ENCODE measurements at regions not wholly inside any gene's neighbourhood (a gene's known extent, or its start where the extent isn't known, plus 50 kb on each side); places are given as distances from the start of the nearest gene placed in this dataset.
"Not testable (repeated sequence)": the region's sequence is repeated elsewhere in the genome, so short reads cannot be mapped to it uniquely, and the experiment has no call there.

- Mint-ChIP-seq H3K27me3 (ENCODE audit: insufficient read depth, low read depth, poor library complexity) (peaks cover 4% of the 10 kb centered on the region), H3K27ac (no peak overlapping the region), H3K4me3 (no peak overlapping the region), H3K9me3 (peaks cover 7% of the 10 kb centered on the region), H3K4me1 (peaks cover 10% of the 10 kb centered on the region; the same call in 2 of the 3 replicates), H3K36me3 (ENCODE audit: low read depth) (no peaks in the 10 kb centered on the region)
- Histone ChIP-seq H3K4me2 (peak overlapping the region; percentile 42), H3F3A (replicated peaks; ENCODE audit: low read depth) (no peaks in the 10 kb centered on the region), H3K27ac (ENCODE audit: low read depth) (no peak overlapping the region), H3K4me3 (no peak overlapping the region), H3K4me1 (ENCODE audit: insufficient read depth) (peaks cover 8% of the 10 kb centered on the region; the same call in 1 of the 2 replicates), H4K20me1 (replicated peaks; ENCODE audit: insufficient read depth) (no peaks in the 10 kb centered on the region), H2AFZ (peak overlapping the region; percentile 93), H3K27me3 (ENCODE audit: insufficient read depth) (no peaks in the 10 kb centered on the region), H3K79me2 (replicated peaks; ENCODE audit: insufficient read depth) (no peaks in the 10 kb centered on the region), H3K36me3 (ENCODE audit: insufficient read depth) (no peaks in the 10 kb centered on the region), H3K9me2 (ENCODE audit: insufficient read depth) (no peaks in the 10 kb centered on the region)
- DNase-seq (ENCODE audit: low spot score) (peak; percentile 60), ATAC-seq (peak; percentile 92)
- no peak for TF ChIP-seq CTCF (conservative IDR thresholded peaks at IDR 0.05; ENCODE audit: low read depth in 2 of 2)
- TF ChIP-seq ZNF331 (CRISPR knock-in tag; IDR thresholded peaks at IDR 0.05; ENCODE audit: low read depth): no peak
- TF ChIP-seq ETS1 (IDR thresholded peaks at IDR 0.05): no peak
- TF ChIP-seq EZH2phosphoT487 (IDR thresholded peaks at IDR 0.05; ENCODE audit: unreplicated experiment): no peak
- no peak for TF ChIP-seq ZNF462 (CRISPR knock-in tag; IDR thresholded peaks at IDR 0.05)
- TF ChIP-seq ZNF114 (CRISPR knock-in tag; IDR thresholded peaks at IDR 0.05): no peak
- no peak for TF ChIP-seq REST (IDR thresholded peaks at IDR 0.05; ENCODE audit: unreplicated experiment)
Observed at GRCh38 chr19:13633109-13633508, 126.8 kb upstream of the CACNA1A start.

GRCh38 chr19:13632164-13632563, 125.9 kb upstream of the CACNA1A start:
- not testable (repeated sequence) for H3K9me2 ChIP-seq (ENCODE audit: insufficient read depth); H3K4me3 ChIP-seq; H3K79me2 ChIP-seq (replicated peaks; ENCODE audit: insufficient read depth); H3F3A ChIP-seq (replicated peaks; ENCODE audit: low read depth); DNase-seq (ENCODE audit: low spot score); H3K27ac ChIP-seq (ENCODE audit: low read depth); H3K4me1 Mint-ChIP-seq; H3K27me3 Mint-ChIP-seq (ENCODE audit: insufficient read depth, low read depth, poor library complexity); H3K27me3 ChIP-seq (ENCODE audit: insufficient read depth); H3K4me2 ChIP-seq; H3K4me1 ChIP-seq (ENCODE audit: insufficient read depth); H3K9me3 Mint-ChIP-seq; H3K36me3 ChIP-seq (ENCODE audit: insufficient read depth); H4K20me1 ChIP-seq (replicated peaks; ENCODE audit: insufficient read depth); H3K27ac Mint-ChIP-seq; H2AFZ ChIP-seq; H3K4me3 Mint-ChIP-seq; ATAC-seq; H3K36me3 Mint-ChIP-seq (ENCODE audit: low read depth)

Data from GM23338 (cell line).